ENCODE measurements at regions not wholly inside any gene's neighbourhood (a gene's known extent, or its start where the extent isn't known, plus 50 kb on each side); places are given as distances from the start of the nearest gene placed in this dataset.

DNA sequence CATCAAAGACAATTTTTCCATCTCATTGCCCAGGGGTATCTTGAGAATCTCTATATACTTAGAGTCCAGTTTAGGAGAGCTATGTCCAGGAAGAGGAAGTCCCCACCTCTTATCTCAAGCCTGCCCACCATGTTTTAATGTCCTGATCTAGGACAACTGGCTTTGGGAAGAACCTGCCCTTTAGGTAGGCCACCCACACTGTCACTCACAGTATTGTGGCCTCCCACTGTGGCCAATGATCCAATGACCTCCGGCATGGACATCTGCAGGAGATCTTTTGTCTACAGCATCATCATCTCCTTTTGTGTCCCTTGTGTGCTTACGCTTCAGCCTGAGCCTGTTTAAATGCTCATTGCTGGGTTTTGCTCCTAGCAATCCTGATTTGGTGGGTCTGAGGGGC, 77.4 kb downstream of the SLC4A3 start (continued):
- no peak for TF ChIP-seq KLF12 (CRISPR knock-in tag; IDR thresholded peaks at IDR 0.05; ENCODE audit: borderline replicate concordance)
- TF ChIP-seq ZNF563 (CRISPR knock-in tag; IDR thresholded peaks at IDR 0.05) = no peak
- no peak for TF ChIP-seq ZNF781 (CRISPR knock-in tag; IDR thresholded peaks at IDR 0.05; ENCODE audit: borderline replicate concordance, not compliant biosample characterization)
- TF ChIP-seq, protein P1, sequence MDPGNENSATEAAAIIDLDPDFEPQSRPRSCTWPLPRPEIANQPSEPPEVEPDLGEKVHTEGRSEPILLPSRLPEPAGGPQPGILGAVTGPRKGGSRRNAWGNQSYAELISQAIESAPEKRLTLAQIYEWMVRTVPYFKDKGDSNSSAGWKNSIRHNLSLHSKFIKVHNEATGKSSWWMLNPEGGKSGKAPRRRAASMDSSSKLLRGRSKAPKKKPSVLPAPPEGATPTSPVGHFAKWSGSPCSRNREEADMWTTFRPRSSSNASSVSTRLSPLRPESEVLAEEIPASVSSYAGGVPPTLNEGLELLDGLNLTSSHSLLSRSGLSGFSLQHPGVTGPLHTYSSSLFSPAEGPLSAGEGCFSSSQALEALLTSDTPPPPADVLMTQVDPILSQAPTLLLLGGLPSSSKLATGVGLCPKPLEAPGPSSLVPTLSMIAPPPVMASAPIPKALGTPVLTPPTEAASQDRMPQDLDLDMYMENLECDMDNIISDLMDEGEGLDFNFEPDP (CRISPR knock-in tag; conservative IDR thresholded peaks at IDR 0.05) = no peak
- TF ChIP-seq ZNF331 (CRISPR knock-in tag; IDR thresholded peaks at IDR 0.05) = no peak
- no peak for TF ChIP-seq THAP11 (CRISPR knock-in tag; IDR thresholded peaks at IDR 0.05)
- TF ChIP-seq, protein P2, sequence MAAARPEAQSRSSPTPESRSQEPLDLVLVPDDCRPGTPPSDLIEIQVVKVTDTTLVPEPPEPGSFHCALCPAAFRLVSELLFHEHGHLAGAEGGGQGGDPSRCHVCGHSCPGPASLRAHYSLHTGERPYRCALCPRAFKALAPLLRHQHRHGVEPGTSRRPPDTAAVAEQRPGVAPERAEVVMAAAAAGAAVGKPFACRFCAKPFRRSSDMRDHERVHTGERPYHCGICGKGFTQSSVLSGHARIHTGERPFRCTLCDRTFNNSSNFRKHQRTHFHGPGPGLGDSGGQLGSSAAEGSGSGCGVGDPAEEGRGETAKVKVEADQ (CRISPR knock-in tag; IDR thresholded peaks at IDR 0.05; ENCODE audit: borderline replicate concordance) = no peak

DNA sequence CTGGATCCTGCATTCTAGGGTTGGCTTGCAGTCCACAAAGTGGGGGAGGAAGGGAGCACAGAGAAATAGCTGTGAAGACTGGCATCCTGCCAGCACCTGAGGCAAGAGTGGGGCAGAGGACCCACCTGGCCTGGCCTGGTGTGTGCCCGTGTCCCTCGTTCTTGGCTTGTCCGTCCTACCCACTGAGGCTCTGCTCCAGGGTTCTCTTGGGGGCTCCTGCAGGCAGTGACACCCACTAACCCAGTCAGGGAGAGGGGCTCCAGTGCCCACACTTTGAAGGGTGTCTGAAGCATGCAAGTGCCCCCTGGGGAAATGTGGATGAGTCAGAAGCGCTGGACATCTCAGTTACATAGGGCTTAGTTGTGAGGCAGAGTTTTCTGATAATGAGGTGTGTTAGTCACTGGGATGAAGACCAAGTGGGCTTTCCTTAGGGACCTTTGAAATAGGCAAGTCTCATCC, 79.4 kb downstream of the SLC4A3 start:
- DNase-seq (ENCODE audit: low spot score) (no peak), ATAC-seq (no peak), FAIRE-seq (no peak)
- no peaks in the 10 kb centered on the region for H3K79me2 ChIP-seq (ENCODE audit: insufficient read depth, low read length)
- ChIA-PET POLR2A (no interaction called here), CTCF (ENCODE audit: low intra/inter-chr PET ratio, low total read pairs) (no interaction called here)
- H3K4me3 ChIP-seq (replicated peaks in 1 of 3; ENCODE audit: insufficient read depth in 1 of 3, low read depth in 2 of 3, low read length in 3 of 3) = no peak overlapping the region
- no peak overlapping the region for H3K27ac ChIP-seq (ENCODE audit: extremely low read length, insufficient read depth, low read length)
- TF ChIP-seq, protein P3, sequence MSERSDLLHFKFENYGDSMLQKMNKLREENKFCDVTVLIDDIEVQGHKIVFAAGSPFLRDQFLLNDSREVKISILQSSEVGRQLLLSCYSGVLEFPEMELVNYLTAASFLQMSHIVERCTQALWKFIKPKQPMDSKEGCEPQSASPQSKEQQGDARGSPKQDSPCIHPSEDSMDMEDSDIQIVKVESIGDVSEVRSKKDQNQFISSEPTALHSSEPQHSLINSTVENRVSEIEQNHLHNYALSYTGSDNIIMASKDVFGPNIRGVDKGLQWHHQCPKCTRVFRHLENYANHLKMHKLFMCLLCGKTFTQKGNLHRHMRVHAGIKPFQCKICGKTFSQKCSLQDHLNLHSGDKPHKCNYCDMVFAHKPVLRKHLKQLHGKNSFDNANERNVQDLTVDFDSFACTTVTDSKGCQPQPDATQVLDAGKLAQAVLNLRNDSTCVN (CRISPR knock-in tag; IDR thresholded peaks at IDR 0.05; ENCODE audit: borderline replicate concordance) = no peak
- TF ChIP-seq PBX2 (CRISPR knock-in tag; IDR thresholded peaks at IDR 0.05) (no peak), ZKSCAN8 (CRISPR knock-in tag; IDR thresholded peaks at IDR 0.05; ENCODE audit: borderline replicate concordance) (no peak), WIZ (CRISPR knock-in tag; IDR thresholded peaks at IDR 0.05) (no peak), MTA1 (CRISPR knock-in tag; IDR thresholded peaks at IDR 0.05; ENCODE audit: borderline replicate concordance) (no peak), TBL1XR1 (IDR thresholded peaks at IDR 0.05; ENCODE audit: borderline replicate concordance, low read length, partially characterized antibody) (no peak), HNRNPUL1 (IDR thresholded peaks at IDR 0.05; ENCODE audit: low read depth, low read length) (no peak), SIX1 (CRISPR knock-in tag; IDR thresholded peaks at IDR 0.05; ENCODE audit: borderline replicate concordance) (no peak), ZNF674 (CRISPR knock-in tag; IDR thresholded peaks at IDR 0.05; ENCODE audit: low read depth) (no peak), PAWR (CRISPR knock-in tag; IDR thresholded peaks at IDR 0.05; ENCODE audit: borderline replicate concordance) (no peak)
- H3K9ac ChIP-seq (ENCODE audit: insufficient read depth, low read depth, low read length) = no peak overlapping the region
- no peaks in the 10 kb centered on the region for H3K36me3 ChIP-seq (replicated peaks in 1 of 2; ENCODE audit: control insufficient read depth in 1 of 2, insufficient read depth in 2 of 2, low read length in 2 of 2)
- H3K4me2 ChIP-seq (ENCODE audit: low read depth, low read length) = no peak overlapping the region
- no peaks in the 10 kb centered on the region for H4K20me1 ChIP-seq (ENCODE audit: insufficient read depth, low read length)
- BruUV-seq (replicated peaks) = no TSS peak
- no peaks in the 10 kb centered on the region for H3K9me3 ChIP-seq (ENCODE audit: low read length)
- in situ Hi-C loops (cut with HindIII; ENCODE audit: extremely low pct_ligation_motif_present, low pct_unique_long_range_greater_than_20kb) (no loop called here), intact Hi-C loops (cut with micrococcal nuclease; ENCODE audit: unreplicated experiment) (no loop called here)
- H3K27me3 ChIP-seq (ENCODE audit: control insufficient read depth in 1 of 2, insufficient read depth in 2 of 2, low read length in 2 of 2) = peaks cover 1 to 17% of the 10 kb centered on the region in 2 experiments; a peak in 4 of 5 replicates
- H3K4me1 ChIP-seq (ENCODE audit: insufficient read depth, low read length) = no peaks in the 10 kb centered on the region
- WGBS (ENCODE audit: low lambda C conversion rate) = 67% methylated on average over 4 of the region's 4 CpGs
- no peak overlapping the region for H2AFZ ChIP-seq (ENCODE audit: low read length)
